GM18868 (cell line): ENCODE measurements at regions not wholly inside any gene's neighbourhood (a gene's known extent, or its start where the extent isn't known, plus 50 kb on each side); places are given as distances from the start of the nearest gene placed in this dataset.

ENCODE experiments used
- ATAC-seq: cut with Tn5 transposase; IDR thresholded peaks from one replicate; pipeline ENCODE4 v1.9.1; 2021; ENCODE audit warnings: mild to moderate bottlenecking, moderate library complexity; ENCODE audit not compliant: unreplicated experiment

DNA sequence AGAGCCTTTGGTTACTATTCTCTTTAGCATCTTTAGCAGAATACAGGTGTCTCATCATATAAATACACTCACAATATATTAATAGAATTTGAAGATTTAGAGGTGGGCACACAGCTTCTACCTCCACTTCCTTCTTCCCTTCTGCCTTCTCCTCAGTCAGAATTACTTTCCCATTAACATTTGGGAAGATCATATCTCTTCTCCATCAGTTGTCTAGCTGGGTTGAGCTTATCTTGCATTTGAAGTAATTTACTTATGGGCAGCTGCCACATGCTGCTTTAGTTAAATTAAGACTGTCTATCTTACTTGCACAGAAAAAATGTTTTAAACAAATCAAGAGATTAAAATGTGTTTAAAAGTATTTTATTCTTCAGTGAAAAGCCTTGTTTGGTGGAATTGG, 110.1 kb upstream of the ASIC2 start:
- no peak for ATAC-seq

DNA sequence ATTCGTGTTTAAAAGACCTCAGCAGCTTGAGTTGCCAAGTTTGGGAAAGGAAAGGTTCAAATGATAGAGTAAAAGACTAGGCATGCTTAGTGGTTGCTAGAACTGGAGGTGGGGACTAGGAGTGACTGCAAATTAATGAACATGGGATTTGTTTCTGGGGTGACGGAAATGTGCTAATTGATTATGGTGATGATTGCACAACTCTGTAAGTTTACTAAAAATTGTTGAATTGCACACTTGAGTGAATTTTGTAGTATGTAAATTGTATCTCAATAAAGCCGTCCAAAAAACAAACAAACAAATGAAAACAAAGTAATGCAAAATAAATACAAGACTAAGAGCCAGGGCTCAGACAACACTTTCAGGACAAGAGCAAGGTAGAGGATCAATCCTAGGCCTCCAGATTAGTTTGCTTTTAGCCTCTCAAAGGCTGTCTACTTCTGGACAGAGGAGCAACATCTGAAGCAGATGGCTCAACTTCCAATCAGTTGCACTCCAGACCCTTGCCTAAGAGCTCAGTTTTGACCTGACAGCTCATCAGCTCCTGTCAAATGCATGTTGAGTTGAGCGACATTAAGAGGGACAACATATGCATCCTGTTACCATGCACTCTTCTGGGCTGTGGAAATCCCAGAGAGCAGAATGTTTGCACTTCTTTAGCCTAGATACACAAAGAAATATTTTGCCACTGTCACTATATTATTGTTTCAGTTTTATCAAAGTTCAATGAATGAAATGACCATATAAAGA, 111.2 kb upstream of the ASIC2 start:
- ATAC-seq, result no peak

DNA sequence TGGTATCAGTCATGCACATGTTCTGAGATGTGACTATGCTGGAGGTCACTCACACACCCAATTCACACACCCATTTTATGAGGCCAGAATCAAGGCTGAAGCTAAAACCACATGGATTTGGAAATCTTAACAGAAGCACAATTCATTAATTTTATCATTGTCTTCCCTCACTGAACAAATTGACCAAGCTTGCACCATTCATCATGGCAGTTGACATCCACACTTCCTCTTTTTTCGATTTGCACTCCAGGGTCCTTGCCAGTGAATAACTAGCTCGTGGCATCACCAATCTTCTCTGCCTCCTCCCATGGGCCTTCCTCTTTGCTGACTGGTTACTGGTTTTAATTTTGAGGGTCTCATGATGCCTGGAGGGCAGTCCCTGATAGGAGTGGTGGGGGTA, 123.0 kb upstream of the ASIC2 start:
- no peak for ATAC-seq

DNA sequence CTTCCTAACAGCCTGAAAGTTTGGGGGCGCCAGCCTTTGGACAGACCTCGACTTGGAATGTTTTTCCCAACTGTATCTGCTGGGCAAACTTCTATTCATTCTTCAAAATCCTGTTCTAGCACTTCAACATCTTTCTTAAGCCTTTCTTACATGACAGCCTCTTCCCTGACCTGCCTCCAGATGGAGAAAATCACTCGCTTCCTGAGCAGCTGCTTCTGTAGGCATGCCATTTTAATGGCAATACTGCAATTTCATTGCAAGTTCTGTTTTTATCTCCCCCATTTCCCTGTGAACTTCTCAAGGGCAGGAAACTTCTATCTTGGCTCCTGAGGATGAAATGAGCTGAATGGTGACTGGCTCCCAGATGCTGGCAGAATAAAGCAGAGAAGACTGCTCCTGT, 128.8 kb upstream of the ASIC2 start:
- no peak for ATAC-seq

DNA sequence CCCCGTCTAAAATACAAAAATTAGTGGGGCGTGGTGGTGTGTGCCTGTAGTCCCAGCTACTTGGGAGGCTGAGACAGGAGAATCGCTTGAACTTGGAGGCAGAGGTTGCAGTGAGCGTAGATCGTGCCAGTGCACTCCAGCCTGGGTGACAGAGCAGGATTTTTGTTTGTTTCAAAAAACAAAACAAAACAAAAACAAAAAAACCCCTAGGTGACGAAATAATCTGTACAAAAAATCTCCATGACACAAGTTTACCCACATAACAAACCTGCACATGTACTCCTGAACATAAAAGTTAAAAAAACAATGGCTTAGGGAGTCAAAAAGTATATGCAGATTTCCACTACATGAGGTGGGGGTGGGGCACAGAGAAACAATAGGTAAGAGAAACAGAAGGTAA, 140.5 kb upstream of the ASIC2 start:
- no peak for ATAC-seq

DNA sequence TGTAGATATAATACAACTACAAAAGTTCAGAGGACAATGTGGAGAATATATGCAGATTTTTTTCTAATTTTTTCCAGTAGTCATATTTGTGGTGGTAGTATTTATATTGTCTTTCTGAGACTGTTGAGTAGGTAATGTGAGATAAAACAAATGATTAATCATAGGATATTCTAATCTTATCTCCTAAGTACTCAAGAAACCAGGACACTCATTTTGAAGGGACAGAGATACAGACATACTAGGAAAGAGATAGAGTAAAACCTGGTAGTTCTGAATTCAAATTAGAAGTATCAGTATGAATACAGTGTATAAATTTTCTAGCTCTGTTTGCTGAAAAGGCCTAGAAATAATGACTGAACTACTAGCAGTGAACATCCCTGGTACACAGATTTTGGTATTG, 141.7 kb upstream of the ASIC2 start:
- no peak for ATAC-seq

DNA sequence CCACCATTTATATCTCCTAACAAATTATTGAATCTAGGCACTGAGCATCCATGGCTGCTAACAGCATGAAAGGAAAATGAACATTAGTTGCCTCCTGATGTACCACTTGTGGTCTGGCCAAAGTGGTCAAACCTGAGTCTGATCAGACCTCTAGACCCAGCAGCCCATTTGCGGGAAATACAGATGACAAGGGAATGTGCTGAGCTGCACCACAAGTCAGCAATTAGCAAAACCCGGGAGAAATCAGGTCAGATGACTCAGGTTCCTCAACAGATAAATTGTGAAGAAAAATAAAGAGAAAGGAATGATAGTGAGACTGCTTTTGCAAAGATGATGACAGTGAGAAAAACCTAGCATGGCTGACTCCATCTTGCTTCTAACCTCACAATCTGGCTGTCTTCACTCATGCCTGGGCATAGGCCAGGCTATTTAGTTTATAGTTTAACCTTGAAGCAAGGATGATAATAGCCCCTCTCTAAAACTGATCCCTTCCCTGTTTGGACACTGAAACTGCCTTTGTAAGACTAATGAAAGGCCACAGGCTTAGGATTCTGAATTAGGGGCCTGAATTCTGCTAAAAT, 142.7 kb upstream of the ASIC2 start:
- ATAC-seq, result no peak

DNA sequence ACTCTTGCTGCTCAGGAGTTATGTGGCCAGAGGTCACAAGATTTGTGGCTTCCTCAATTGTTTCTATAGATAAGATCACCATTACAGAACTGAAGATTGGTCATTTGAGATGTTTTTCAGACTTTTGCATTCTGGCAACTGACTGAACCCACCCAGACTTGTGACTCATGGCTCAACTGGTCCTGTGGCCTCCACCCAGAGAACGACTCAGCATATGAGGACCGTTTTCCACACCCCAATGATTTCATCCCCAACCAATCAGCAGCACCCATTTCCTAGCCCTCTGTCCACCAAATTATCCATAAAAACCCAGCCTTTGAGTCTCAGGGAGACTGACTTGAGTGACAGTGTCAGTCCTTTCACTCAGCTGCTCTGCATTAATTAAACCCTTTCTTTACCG, 143.2 kb upstream of the ASIC2 start:
- ATAC-seq, result no peak

DNA sequence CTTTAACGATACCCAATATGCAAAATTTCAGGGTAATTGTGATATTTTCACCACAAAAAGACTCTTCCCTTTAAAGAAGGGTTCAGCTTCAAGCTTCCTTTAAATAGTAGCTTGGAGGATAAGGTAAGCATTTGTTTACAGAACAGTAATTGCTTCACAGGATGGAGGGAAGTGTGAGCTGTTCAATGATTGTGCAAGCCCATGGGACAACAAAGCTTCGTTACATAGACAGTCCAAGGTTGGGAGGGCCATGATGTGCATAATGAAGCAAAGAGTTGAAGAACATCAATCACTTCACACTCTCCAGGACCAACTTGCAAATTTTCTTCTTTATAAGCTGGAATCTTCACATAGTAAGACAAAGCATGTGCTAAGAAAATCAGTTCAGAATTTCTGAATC, 145.0 kb upstream of the ASIC2 start:
- no peak for ATAC-seq

DNA sequence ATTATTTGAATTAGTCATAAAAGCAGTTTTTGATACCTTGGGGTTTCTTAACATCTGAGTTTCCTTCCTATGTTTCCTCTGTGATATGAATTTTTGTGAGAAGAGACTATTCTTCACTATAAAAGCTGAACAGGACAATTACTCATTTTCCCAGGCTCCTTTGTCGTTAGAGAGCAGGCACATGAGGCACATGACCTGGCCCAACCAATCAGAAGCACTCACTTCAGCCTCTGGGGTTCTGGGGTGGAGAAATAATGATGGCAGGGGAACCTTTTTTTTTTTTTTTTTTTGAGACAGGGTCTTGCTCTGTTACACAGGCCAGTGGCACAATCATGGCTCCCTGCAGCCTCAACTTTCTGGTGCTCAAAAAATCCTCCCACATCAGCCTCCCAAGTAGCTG, 145.5 kb upstream of the ASIC2 start:
- no peak for ATAC-seq

DNA sequence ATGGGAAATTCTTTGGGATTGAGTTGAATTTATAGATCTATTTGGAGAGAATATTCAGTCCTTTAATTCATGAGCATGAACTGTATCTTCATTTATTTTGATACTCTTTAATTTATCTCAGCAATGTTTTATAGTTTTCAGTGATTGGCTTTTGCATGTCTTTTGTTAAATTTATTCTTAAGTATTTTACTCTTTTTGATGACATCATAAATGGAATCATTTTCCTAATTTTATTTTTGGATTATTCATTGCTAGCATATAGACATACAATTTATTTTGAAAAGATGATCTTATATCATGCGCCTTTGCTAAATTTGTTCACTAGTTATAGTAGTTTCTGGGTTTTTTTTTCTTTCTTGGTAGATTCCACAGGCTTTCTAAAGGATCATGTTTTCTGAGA, 149.2 kb upstream of the ASIC2 start:
- no peak for ATAC-seq

DNA sequence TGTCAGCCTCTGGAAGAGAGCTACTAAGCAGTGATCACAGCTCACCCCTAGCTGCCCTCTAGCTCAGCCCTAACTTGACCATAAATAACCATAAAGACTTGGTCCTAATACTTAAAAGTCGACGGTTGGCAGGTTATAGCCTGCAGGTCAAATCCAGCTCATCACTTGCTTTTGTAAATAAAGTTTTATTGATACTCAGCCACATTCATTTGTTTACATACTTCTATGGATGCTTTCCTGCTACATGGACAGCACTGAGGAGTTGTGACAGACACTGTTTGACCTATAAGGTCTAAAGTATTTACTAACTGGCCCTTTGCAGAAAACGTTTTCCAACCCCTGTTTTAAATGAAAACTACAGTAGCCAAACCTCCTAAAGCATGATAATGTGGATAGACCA, 151.6 kb upstream of the ASIC2 start:
- no peak for ATAC-seq

DNA sequence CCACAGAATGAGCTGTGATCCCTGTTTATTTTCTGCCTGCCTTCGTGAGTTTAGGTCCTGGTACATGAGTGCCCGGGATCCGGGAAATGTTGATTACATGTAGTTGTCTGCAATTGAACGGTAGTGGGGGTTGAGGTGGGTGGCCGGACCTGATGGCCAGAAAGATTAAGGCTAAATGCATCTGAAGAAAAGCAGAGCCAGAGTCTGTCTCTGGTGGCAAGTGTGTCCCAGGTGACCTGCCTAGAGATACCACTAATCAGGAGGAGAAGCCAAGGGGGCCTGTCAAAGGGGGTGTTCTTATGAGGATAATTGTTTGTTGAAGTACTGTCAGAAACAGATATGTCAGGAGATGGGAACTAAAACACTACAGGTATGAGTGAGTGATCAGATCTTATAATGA, 154.0 kb upstream of the ASIC2 start:
- ATAC-seq, result no peak

DNA sequence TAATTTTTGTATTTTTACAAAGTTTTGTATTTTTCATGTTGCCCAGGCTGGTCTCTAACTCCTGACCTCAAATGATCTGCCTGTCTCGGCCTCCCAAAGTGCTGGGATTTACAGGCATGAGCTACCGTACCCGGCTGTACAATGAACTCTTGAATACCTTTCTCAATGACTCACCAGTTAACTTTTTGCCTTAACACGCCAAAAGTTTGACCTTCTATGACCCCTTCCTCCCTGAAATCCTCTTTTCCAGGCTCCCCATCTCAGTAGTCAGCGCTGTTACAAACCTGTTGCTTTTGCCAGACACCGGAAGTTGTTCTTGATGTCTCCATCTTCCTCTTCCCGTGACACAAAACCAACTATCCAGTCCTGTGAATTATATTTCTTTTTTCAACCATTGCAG, 158.1 kb upstream of the ASIC2 start:
- ATAC-seq, result no peak

DNA sequence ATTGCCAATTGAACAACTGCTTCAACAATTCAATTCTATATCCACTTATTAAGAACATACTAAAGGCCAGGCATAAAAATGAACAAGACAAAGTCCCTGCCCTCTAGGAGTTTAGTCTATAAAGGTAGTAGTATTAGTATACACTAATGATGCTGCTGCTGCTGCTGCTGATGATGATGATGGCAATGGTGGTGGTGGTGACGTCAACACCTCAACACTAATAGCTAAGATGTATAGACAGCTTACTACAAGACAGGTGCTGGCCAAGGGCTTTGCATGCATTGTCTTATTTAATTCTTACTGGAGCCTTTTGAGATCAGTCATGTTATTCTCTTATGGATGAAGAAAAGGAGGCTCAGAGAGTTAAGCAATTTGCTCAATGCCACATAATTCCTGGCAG, 164.4 kb upstream of the ASIC2 start:
- ATAC-seq, result no peak

DNA sequence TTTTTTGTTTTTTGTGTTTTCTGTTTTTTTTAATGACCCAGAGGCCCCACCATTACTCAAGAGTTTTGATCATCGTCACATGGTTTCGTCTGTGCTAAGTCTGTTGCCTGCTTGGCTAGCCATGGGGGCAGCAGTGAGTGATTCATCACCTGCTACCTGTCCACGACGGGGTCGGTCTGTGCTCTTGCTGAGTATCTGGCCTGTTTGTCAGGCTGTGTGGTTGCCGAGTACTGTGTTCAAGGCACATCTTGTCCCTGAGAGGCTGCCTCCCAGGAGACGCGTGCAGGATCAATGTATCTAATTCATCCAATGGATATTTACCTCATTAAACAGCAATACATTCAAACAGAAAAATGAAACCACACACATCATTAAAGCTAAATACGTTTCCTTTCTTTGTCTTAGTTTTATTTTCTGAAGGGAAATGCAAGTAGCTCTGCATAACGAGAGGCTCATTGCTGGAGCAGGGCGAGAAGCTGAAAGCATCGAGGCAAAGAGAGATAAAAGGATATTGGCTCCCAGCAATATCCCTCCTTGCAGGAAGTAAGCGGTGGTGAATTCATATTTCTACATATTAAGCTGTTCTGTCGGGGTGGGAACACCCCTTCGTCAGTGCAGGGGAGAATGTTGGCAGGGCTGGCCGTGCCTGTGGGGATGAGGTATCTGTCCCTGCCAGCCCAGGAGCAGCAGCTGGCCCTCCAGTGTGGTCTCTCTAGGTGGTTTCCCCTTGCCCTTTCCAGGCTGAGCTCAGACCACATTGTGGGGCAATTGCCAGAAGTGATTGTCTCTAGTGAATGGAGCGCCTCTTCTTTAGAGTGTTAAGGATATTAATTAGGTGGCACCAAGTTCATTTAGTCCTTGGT, 166.2 kb upstream of the ASIC2 start:
- ATAC-seq, result peak; percentile 78

DNA sequence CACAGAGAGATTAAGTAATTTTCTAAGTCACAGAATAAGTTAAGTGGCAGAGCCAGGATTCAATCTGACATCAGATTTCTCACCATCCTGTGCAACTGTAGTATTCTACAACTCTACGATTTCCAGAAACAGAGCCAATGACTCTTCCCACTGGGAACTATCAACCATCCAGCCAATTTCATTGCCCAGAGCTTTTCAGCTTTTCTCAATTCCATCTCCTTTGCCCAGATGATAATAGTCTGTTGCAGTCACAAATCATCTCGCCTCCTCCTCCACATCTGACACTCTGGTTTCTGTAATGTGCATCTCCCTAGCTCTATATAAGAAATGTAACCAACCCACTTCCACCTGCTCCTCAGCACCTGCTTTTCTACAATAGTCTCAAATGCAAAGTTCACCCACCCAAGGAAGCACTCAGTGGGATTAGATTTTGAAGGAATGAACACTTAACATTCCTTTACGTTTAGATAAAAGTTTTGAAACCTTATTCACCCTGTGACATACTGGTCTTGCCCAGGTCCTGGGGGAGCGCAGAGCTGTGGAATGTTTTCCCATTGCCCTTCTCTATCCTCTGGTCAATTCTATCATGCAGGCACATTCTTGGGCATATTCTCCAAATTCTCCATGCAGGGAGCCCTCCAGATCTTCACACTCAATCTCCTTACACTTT, 167.8 kb upstream of the ASIC2 start:
- no peak for ATAC-seq

DNA sequence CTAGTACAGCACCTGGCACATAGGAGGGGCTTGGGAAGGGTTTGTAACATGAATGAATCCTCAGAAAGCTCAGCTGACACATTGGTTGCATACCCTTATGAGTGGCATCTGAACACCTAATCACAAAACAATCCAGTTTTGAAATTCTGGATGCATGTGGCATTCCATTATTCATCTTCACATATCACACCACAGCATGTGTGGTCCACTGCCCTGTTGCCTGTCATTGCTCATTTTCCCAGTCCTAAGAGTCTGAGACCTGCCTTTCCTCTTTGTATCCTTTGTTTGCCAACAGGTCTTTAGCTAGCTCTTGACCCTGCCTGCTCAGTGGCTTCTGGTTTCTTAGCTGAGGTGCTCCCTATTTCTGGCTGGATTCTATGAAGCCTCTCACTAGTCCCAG, 170.8 kb upstream of the ASIC2 start:
- ATAC-seq, result no peak

DNA sequence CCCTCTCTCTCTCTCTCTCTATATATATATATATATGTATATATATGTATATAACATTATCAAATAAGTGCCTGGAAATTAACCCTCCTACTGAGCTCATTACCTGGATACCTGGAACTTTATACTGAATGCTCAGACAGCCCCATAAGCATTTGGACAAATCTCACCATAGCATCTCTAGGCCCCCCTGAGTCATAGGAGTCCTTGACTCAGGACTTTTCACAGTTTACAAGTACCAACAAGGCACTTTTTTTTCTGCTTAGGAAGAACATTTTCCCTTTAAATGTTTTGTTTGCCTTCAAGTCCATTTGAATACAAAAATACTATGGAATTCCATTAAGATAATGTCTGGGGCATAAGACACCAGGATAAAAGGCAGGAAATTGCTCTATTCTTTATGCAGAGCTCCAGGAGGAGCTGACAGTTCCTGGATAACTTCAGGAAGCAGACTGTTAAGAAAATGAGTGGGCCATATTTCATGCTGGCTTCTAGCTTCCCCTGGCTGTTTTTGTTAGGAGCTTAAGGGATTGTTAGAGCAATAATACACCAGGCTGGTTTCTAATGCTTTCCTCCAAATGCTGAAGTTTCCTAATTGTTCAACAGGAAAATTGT, 171.7 kb upstream of the ASIC2 start:
- ATAC-seq, result no peak

DNA sequence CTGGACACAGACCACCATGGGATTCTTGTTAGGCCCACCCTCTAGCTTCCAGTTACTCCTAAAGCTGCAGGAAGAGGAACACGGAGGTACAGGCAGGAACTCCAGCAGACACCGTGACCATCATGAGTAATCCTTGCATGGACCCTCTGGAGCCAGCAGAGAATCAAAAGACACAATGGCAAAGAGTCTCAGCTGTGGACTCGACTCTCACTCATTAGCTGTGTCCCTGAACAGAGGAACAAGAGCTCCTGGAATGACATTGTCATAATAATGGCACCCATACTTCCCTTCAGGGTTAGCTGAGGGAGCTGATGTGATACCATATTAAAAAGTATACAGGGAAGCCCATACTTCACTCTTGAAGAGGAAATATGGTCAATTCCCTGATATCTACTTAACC, 176.3 kb upstream of the ASIC2 start:
- ATAC-seq, result no peak

DNA sequence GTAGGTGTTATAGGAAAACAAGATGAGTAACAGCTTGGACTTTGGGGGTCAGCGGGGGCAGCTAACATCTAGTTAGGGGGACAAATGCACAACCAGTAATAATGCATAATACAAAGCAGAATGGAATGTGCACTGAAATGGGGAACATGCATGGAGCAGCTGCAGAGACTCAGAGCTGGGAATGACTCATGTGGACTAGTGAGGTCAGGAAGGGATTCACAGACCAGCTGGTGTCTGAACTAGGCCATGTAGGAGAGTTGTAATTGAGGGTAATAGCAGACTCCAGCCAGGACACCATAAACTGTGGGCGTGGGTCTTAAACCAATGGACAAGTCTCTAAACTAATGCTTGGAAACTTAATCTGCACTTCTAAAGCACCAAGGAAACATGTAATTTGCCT, 176.8 kb upstream of the ASIC2 start:
- ATAC-seq, result no peak
